ENCODE measurements at regions not wholly inside any gene's neighbourhood (a gene's known extent, or its start where the extent isn't known, plus 50 kb on each side); places are given as distances from the start of the nearest gene placed in this dataset.

DNA sequence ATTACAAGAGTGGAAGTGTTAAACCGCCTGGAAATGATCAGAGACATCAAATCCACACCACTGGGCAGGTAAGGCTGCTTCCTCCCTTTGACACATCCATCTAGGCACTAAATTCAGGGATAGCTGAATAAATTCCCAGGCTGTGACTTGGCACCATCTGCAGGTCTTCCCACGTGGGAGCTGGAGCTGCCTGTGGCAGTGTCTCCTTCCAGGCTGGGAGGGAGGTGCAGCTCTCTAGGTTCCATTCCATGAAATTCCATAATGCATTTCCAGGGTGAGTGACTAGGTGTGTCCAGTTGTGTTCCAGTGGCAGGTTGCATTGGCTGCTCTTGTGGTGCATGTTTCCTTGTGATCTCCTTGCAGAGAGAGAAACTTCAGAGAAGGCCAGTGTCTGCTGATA, 188.9 kb upstream of the CXCR4 start:
- TF ChIP-seq, protein P1, sequence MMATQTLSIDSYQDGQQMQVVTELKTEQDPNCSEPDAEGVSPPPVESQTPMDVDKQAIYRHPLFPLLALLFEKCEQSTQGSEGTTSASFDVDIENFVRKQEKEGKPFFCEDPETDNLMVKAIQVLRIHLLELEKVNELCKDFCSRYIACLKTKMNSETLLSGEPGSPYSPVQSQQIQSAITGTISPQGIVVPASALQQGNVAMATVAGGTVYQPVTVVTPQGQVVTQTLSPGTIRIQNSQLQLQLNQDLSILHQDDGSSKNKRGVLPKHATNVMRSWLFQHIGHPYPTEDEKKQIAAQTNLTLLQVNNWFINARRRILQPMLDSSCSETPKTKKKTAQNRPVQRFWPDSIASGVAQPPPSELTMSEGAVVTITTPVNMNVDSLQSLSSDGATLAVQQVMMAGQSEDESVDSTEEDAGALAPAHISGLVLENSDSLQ (IDR thresholded peaks at IDR 0.05) = no peak
- TF ChIP-seq TARDBP (IDR thresholded peaks at IDR 0.05) = no peak
- no peak for DNase-seq (ENCODE audit: extremely low spot score)
- ChIA-PET CTCF (no interaction called here), POLR2A (no interaction called here)

DNA sequence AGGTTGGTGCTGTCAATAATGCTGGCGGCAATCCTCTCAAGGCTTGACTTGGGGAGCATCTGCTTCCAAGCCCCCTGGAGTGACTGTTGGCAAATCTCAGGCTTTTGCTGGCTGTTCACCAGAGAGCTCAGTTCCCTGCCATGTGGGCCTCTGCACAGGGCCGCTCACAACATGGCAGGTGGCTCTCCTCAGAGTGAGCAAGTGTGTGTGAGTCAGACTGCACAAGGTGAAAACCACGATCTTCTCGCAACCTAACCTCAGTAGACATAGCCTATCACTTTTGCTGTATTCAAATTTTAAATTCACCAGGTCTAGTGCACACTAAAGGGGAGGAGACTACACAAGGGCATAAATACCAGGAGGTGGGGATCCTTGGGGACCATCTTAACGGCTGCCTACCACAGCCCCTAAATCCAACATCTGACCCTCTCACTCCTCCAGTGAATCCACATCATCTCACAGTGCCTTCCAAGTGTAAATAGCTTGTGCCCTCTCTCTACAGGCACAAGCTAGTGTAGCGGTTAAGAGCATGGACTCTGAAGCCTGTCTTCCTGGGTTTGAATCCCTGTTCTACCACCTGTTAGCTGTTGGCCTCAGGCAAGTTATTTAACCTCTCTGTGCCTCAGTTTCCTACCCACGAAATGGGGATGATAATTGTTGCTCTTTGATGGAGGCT, 187.7 kb upstream of the CXCR4 start:
- no peak for TF ChIP-seq HDGF (IDR thresholded peaks at IDR 0.05; ENCODE audit: borderline replicate concordance)
- no peak for TF ChIP-seq BHLHE40 (IDR thresholded peaks at IDR 0.05; ENCODE audit: borderline replicate concordance)
- TF ChIP-seq ELF4 (IDR thresholded peaks at IDR 0.05) = no peak
- no peak for TF ChIP-seq LEF1 (IDR thresholded peaks at IDR 0.05; ENCODE audit: borderline replicate concordance)
- TF ChIP-seq SP1 (IDR thresholded peaks at IDR 0.05) = no peak
- no peak for TF ChIP-seq SUZ12 (IDR thresholded peaks at IDR 0.05)
- no peak for TF ChIP-seq NFRKB (IDR thresholded peaks at IDR 0.05)
- TF ChIP-seq L3MBTL2 (conservative IDR thresholded peaks at IDR 0.05) = no peak
- no peak for TF ChIP-seq FOXK2 (IDR thresholded peaks at IDR 0.05)
- POLR2A ChIA-PET = no interaction called here
- no peak for DNase-seq (ENCODE audit: extremely low spot score)
- CTCF ChIA-PET = no interaction called here

DNA sequence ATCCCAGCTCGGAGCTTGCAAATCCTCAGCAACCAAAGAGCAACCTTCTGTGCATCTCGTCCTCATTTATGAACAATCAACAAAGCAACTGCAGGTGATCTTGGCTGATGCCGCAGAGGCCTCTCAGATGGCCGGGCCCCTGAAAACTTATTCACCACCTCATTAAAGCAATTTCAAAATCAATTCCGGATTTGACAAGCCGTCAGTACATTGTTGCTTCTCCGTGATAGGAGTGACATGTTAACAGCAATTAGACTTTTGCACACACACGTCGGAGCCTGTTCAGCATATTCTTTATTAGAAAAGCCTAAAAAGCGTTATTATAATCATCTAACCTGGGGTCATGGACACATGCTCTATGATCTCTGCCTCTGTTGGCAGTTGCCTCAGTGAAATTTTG, 183.1 kb upstream of the CXCR4 start:
- ChIA-PET POLR2A (no interaction called here), CTCF (no interaction called here)
- no peak for DNase-seq (ENCODE audit: extremely low spot score)
- TF ChIP-seq ELF4 (IDR thresholded peaks at IDR 0.05) = no peak
- TF ChIP-seq ZNF384 (IDR thresholded peaks at IDR 0.05) = no peak
- TF ChIP-seq ARNT (IDR thresholded peaks at IDR 0.05) = no peak
- no peak for TF ChIP-seq CTBP1 (IDR thresholded peaks at IDR 0.05; ENCODE audit: borderline replicate concordance)
- no peak for TF ChIP-seq BHLHE40 (IDR thresholded peaks at IDR 0.05; ENCODE audit: borderline replicate concordance)
- TF ChIP-seq TARDBP (IDR thresholded peaks at IDR 0.05) = no peak
- TF ChIP-seq L3MBTL2 (conservative IDR thresholded peaks at IDR 0.05) = no peak
- TF ChIP-seq FOXM1 (IDR thresholded peaks at IDR 0.05; ENCODE audit: borderline replicate concordance) = no peak
- no peak for TF ChIP-seq FOXA1 (IDR thresholded peaks at IDR 0.05)
- TF ChIP-seq LEF1 (IDR thresholded peaks at IDR 0.05; ENCODE audit: borderline replicate concordance) = no peak
- TF ChIP-seq HDGF (IDR thresholded peaks at IDR 0.05; ENCODE audit: borderline replicate concordance) = no peak
- no peak for TF ChIP-seq SP1 (IDR thresholded peaks at IDR 0.05)
- TF ChIP-seq NFRKB (IDR thresholded peaks at IDR 0.05) = no peak
- TF ChIP-seq FOXK2 (IDR thresholded peaks at IDR 0.05) = no peak
- TF ChIP-seq, protein P1 (IDR thresholded peaks at IDR 0.05) = no peak
- TF ChIP-seq SUZ12 (IDR thresholded peaks at IDR 0.05) = no peak

DNA sequence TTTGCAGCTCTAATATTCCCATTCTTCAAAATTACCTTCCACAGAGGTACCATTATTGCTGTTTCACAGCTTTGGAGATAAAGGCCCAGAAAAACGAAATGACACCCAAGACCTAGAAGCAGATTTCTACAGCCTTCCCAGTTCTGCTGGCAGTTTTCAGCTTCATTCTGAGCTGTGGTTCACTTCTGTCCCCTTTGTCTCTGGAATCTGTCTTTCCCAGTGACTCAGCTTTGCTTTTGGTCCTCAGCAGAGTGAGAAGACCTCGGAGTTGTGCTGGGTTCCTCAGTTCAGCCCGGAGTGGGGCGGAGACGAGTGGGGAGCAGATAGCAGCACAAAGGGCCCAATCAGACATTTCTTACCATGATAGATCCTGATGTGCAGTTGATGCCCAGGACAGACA, 180.7 kb upstream of the CXCR4 start:
- no peak for DNase-seq (ENCODE audit: extremely low spot score)
- CTCF ChIA-PET = no interaction called here
- POLR2A ChIA-PET = no interaction called here
- TF ChIP-seq L3MBTL2 (conservative IDR thresholded peaks at IDR 0.05) (no peak), ARNT (IDR thresholded peaks at IDR 0.05) (no peak), NFRKB (IDR thresholded peaks at IDR 0.05) (no peak), LEF1 (IDR thresholded peaks at IDR 0.05; ENCODE audit: borderline replicate concordance) (no peak), ELF4 (IDR thresholded peaks at IDR 0.05) (no peak), SUZ12 (IDR thresholded peaks at IDR 0.05) (no peak), SP1 (IDR thresholded peaks at IDR 0.05) (no peak)
- TF ChIP-seq, protein P1 (IDR thresholded peaks at IDR 0.05) = no peak

DNA sequence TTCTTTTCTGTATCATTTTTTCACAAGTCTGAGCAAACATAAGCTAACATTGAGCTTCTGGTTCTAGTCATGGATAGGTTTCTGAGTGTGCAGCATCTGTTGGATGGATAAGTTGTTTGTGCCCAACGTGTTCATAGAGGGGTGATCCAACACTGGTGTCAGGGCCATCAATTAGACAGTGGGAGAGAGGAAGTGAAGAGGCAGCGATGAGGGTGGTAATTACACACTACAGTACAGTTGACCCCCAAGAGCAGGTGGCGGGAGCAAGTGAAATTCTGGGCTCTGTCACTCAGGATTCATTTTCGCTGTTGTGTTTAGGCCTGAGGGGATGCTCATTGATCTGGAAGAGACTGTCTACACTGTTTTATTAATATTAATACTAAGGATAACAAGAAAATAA, 180.0 kb upstream of the CXCR4 start:
- ChIA-PET POLR2A (no interaction called here), CTCF (no interaction called here)
- TF ChIP-seq FOXK2 (IDR thresholded peaks at IDR 0.05) = no peak
- no peak for TF ChIP-seq SP1 (IDR thresholded peaks at IDR 0.05)
- no peak for TF ChIP-seq FOXA1 (IDR thresholded peaks at IDR 0.05)
- no peak for DNase-seq (ENCODE audit: extremely low spot score)

DNA sequence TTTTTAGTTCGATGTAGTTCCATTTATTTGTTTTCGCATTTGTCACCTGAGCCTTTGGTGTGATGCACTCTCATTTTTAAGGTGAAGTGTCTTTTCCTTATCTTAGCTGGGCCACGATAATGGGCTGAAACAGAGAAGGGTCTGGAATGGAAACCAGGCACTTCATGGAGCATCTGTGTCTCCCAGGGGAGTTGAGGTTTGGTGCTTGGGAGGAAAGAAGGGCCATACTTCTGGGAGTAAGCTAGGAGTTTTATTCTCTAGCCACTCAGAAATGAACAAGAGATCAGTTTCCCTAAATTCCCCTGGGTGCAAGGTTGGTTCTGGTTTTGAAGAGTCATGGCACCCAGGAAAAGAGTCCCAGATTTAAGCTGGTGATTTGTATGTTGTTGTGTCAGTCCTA, 179.4 kb upstream of the CXCR4 start:
- no peak for DNase-seq (ENCODE audit: extremely low spot score)
- POLR2A ChIA-PET = no interaction called here
- TF ChIP-seq ELF4 (IDR thresholded peaks at IDR 0.05) (no peak), FOXA1 (IDR thresholded peaks at IDR 0.05) (no peak), LEF1 (IDR thresholded peaks at IDR 0.05; ENCODE audit: borderline replicate concordance) (no peak), NFRKB (IDR thresholded peaks at IDR 0.05) (no peak), HDGF (IDR thresholded peaks at IDR 0.05; ENCODE audit: borderline replicate concordance) (no peak), ZNF384 (IDR thresholded peaks at IDR 0.05) (no peak), L3MBTL2 (conservative IDR thresholded peaks at IDR 0.05) (no peak), FOXM1 (IDR thresholded peaks at IDR 0.05; ENCODE audit: borderline replicate concordance) (no peak), SP1 (IDR thresholded peaks at IDR 0.05) (no peak), SUZ12 (IDR thresholded peaks at IDR 0.05) (no peak), ARNT (IDR thresholded peaks at IDR 0.05) (no peak), TARDBP (IDR thresholded peaks at IDR 0.05) (no peak), BHLHE40 (IDR thresholded peaks at IDR 0.05; ENCODE audit: borderline replicate concordance) (no peak), FOXK2 (IDR thresholded peaks at IDR 0.05) (no peak), CTBP1 (IDR thresholded peaks at IDR 0.05; ENCODE audit: borderline replicate concordance) (no peak)
- TF ChIP-seq, protein P1 (IDR thresholded peaks at IDR 0.05) = no peak
- CTCF ChIA-PET = interaction anchor here (0.6 kb wide), 1 partner anchor 37 kb away, joined by 4 read pairs; no protein-coding TSS in a partner anchor

Data from HEK293T (cell line).